Activated T-cell treated with anti-CD3 and anti-CD28 coated beads, Interleukin-2, amount 50 U/mL, for 4 hours (primary cell): ENCODE measurements at regions not wholly inside any gene's neighbourhood (a gene's known extent, or its start where the extent isn't known, plus 50 kb on each side); places are given as distances from the start of the nearest gene placed in this dataset.
"Not testable (repeated sequence)": the region's sequence is repeated elsewhere in the genome, so short reads cannot be mapped to it uniquely, and the experiment has no call there.

ENCODE experiments used
- ATAC-seq, 2 donors: fragments of 200-7000 bp; cut with Tn5 transposase; one replicate each; pipeline ENCODE4 v1.10.0; 2021
- DNase-seq: peaks from one replicate; pipeline ENCODE4 v3.0.0-alpha.2; 2020
- H3K27me3 Mint-ChIP-seq: one replicate; pipeline ENCODE4 v1.8.0; 2021; ENCODE audit warnings: low read depth, mixed read lengths
- H3K36me3 Mint-ChIP-seq: one replicate; pipeline ENCODE4 v1.8.0; 2022; ENCODE audit warnings: mixed read lengths; ENCODE audit not compliant: insufficient read depth
- H3K4me1 Mint-ChIP-seq: one replicate; pipeline ENCODE4 v1.8.0; 2021; ENCODE audit warnings: low read depth, mixed read lengths
- H3K4me3 Mint-ChIP-seq: one replicate; pipeline ENCODE4 v1.8.0; 2021; ENCODE audit warnings: mild to moderate bottlenecking, moderate library complexity, mixed read lengths
- H3K9me3 Mint-ChIP-seq: one replicate; pipeline ENCODE4 v1.8.0; 2021; ENCODE audit warnings: mixed read lengths

GRCh38 chr6:82775981-82776380 lies 289.7 kb downstream of the UBE3D start:
- DNase-seq = no peak
- H3K36me3 Mint-ChIP-seq = no peaks in the 10 kb centered on the region
- no peaks in the 10 kb centered on the region for H3K4me1 Mint-ChIP-seq
- ATAC-seq = no peak
- no peaks in the 10 kb centered on the region for H3K27me3 Mint-ChIP-seq
- no peak overlapping the region for H3K4me3 Mint-ChIP-seq
- H3K9me3 Mint-ChIP-seq = no peaks in the 10 kb centered on the region

- DNase-seq (no peak), ATAC-seq (no peak)
- H3K36me3 Mint-ChIP-seq = no peaks in the 10 kb centered on the region
- no peaks in the 10 kb centered on the region for H3K27me3 Mint-ChIP-seq
- no peaks in the 10 kb centered on the region for H3K4me1 Mint-ChIP-seq
- H3K9me3 Mint-ChIP-seq = no peaks in the 10 kb centered on the region
- no peak overlapping the region for H3K4me3 Mint-ChIP-seq
These were observed 286.6 kb downstream of the UBE3D start for GRCh38 chr6:82779041-82779440.

- ATAC-seq (no peak), DNase-seq (no peak)
- Mint-ChIP-seq H3K36me3 (no peaks in the 10 kb centered on the region), H3K27me3 (no peaks in the 10 kb centered on the region), H3K4me1 (no peaks in the 10 kb centered on the region), H3K4me3 (no peak overlapping the region), H3K9me3 (no peaks in the 10 kb centered on the region)
These were observed 285.3 kb downstream of the UBE3D start for GRCh38 chr6:82780334-82780733.

- Mint-ChIP-seq H3K9me3 (no peaks in the 10 kb centered on the region), H3K4me3 (no peak overlapping the region), H3K27me3 (peaks cover 4% of the 10 kb centered on the region), H3K4me1 (no peaks in the 10 kb centered on the region), H3K36me3 (no peaks in the 10 kb centered on the region)
- DNase-seq (no peak), ATAC-seq (no peak)
These were observed 283.9 kb downstream of the UBE3D start for GRCh38 chr6:82781620-82782204.

- H3K9me3 Mint-ChIP-seq = no peaks in the 10 kb centered on the region
- no peak for ATAC-seq
- H3K4me3 Mint-ChIP-seq = no peak overlapping the region
- H3K4me1 Mint-ChIP-seq = no peaks in the 10 kb centered on the region
- peaks cover 4% of the 10 kb centered on the region for H3K27me3 Mint-ChIP-seq
- DNase-seq = no peak
- no peaks in the 10 kb centered on the region for H3K36me3 Mint-ChIP-seq
These were observed 281.9 kb downstream of the UBE3D start for GRCh38 chr6:82783587-82784236.

GRCh38 chr6:82785206-82785605 lies 280.4 kb downstream of the UBE3D start:
- ATAC-seq = no peak
- Mint-ChIP-seq H3K27me3 (peaks cover 6% of the 10 kb centered on the region), H3K4me1 (no peaks in the 10 kb centered on the region), H3K4me3 (no peak overlapping the region), H3K36me3 (no peaks in the 10 kb centered on the region), H3K9me3 (peaks cover 3% of the 10 kb centered on the region)
- no peak for DNase-seq

GRCh38 chr6:82786248-82786647 lies 279.4 kb downstream of the UBE3D start:
- Mint-ChIP-seq H3K36me3 (no peaks in the 10 kb centered on the region), H3K27me3 (peaks cover 6% of the 10 kb centered on the region), H3K9me3 (peaks cover 6% of the 10 kb centered on the region), H3K4me1 (no peaks in the 10 kb centered on the region), H3K4me3 (no peak overlapping the region)
- DNase-seq (no peak), ATAC-seq (no peak)

- ATAC-seq (no peak), DNase-seq (no peak)
- Mint-ChIP-seq H3K27me3 (no peaks in the 10 kb centered on the region), H3K4me1 (no peaks in the 10 kb centered on the region), H3K4me3 (no peak overlapping the region), H3K36me3 (no peaks in the 10 kb centered on the region), H3K9me3 (peaks cover 12% of the 10 kb centered on the region)
These were observed 269.7 kb downstream of the UBE3D start for GRCh38 chr6:82795940-82796339.

- DNase-seq (no peak), ATAC-seq (no peak)
- Mint-ChIP-seq H3K9me3 (peaks cover 20% of the 10 kb centered on the region), H3K27me3 (no peaks in the 10 kb centered on the region), H3K4me1 (no peaks in the 10 kb centered on the region), H3K4me3 (no peak overlapping the region), H3K36me3 (no peaks in the 10 kb centered on the region)
These were observed 264.6 kb downstream of the UBE3D start for GRCh38 chr6:82801083-82801482.

GRCh38 chr6:82816243-82816642 lies 249.4 kb downstream of the UBE3D start:
- H3K4me1 Mint-ChIP-seq, H3K36me3 Mint-ChIP-seq, H3K27me3 Mint-ChIP-seq, H3K4me3 Mint-ChIP-seq, ATAC-seq, DNase-seq, H3K9me3 Mint-ChIP-seq: not testable (repeated sequence)

GRCh38 chr6:82818727-82819126 lies 246.9 kb downstream of the UBE3D start:
- no peaks in the 10 kb centered on the region for H3K9me3 Mint-ChIP-seq
- no peaks in the 10 kb centered on the region for H3K4me1 Mint-ChIP-seq
- no peaks in the 10 kb centered on the region for H3K27me3 Mint-ChIP-seq
- ATAC-seq (no peak), DNase-seq (no peak)
- H3K36me3 Mint-ChIP-seq = no peaks in the 10 kb centered on the region
- H3K4me3 Mint-ChIP-seq = no peak overlapping the region

- Mint-ChIP-seq H3K4me3 (no peak overlapping the region), H3K9me3 (no peaks in the 10 kb centered on the region), H3K4me1 (no peaks in the 10 kb centered on the region), H3K36me3 (no peaks in the 10 kb centered on the region), H3K27me3 (no peaks in the 10 kb centered on the region)
- DNase-seq (no peak), ATAC-seq (no peak)
These were observed 242.3 kb downstream of the UBE3D start for GRCh38 chr6:82823361-82823760.

- Mint-ChIP-seq H3K4me3 (no peak overlapping the region), H3K36me3 (no peaks in the 10 kb centered on the region), H3K27me3 (no peaks in the 10 kb centered on the region), H3K4me1 (no peaks in the 10 kb centered on the region), H3K9me3 (no peaks in the 10 kb centered on the region)
- no peak for DNase-seq
- ATAC-seq = no peak
These were observed 232.8 kb downstream of the UBE3D start for GRCh38 chr6:82832811-82833210.

GRCh38 chr6:82833481-82833880 lies 232.2 kb downstream of the UBE3D start:
- Mint-ChIP-seq H3K27me3 (no peaks in the 10 kb centered on the region), H3K4me1 (no peaks in the 10 kb centered on the region), H3K4me3 (no peak overlapping the region), H3K9me3 (no peaks in the 10 kb centered on the region), H3K36me3 (no peaks in the 10 kb centered on the region)
- DNase-seq (no peak), ATAC-seq (no peak)

- H3K36me3 Mint-ChIP-seq = no peaks in the 10 kb centered on the region
- H3K4me3 Mint-ChIP-seq = no peak overlapping the region
- H3K4me1 Mint-ChIP-seq = no peaks in the 10 kb centered on the region
- no peaks in the 10 kb centered on the region for H3K27me3 Mint-ChIP-seq
- ATAC-seq (no peak), DNase-seq (no peak)
- H3K9me3 Mint-ChIP-seq = no peaks in the 10 kb centered on the region
These were observed 229.5 kb downstream of the UBE3D start for GRCh38 chr6:82836022-82836575.
